ENCODE measurements at regions not wholly inside any gene's neighbourhood (a gene's known extent, or its start where the extent isn't known, plus 50 kb on each side); places are given as distances from the start of the nearest gene placed in this dataset.

DNA sequence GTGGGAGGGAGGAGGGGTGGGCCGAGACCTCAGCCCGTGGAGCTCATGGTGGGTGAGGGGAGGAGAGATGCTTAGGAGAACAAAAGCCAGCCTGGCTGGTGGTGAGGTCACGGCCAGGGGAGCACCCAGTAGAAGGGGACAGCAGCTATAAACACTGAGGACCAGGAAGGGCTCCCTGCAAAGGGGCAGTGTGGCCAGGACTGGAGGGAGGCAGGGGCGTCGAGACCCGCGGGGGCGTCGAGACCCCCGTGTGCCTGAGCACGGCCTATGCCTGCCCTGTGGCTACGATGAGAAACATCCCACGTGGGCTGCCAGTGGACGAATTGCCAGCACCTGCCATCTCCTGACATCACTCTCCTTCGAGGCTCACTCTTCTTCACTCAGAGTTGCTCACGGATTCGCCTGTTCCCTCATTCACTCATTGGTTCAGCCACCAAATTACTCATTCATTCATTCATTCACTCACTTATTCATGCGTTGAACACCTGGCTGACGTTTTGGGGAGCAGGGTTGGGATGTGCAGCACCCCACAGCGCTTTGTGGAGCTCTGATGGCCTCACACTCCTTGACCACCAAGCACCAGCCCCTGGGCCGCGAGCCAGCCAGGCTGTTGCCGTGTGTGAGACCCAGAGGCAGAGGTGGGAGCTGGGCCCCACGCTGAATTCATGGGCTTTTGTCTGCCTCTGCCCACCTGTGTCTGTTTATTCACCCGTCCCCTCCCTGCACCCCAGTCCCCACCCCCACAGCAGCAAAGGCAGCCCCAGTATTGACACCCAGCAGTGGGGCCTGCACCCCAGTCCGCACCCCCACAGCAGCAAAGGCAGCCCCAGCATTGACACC lies 61.2 kb upstream of the BHLHE23 start:
- DNase-seq, result no peak

DNA sequence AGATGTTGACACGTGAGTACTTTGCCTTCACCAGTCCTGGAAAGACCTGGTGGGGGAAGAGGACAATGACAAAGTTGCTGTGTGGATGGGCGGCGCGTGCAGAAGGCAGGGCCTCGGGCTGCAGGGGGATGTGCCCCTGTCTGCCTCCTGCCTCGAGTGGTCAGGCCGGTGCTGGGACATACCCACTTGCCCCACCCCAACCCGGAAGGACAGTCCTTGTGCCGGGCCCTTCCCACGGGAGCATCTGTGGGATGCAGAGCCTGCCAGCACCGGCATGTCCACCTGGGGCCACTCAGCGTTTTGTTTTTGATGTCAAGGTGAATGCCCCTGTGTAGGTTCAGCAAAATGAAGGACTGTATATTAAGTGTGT lies 60.5 kb upstream of the BHLHE23 start:
- no peak for DNase-seq

DNA sequence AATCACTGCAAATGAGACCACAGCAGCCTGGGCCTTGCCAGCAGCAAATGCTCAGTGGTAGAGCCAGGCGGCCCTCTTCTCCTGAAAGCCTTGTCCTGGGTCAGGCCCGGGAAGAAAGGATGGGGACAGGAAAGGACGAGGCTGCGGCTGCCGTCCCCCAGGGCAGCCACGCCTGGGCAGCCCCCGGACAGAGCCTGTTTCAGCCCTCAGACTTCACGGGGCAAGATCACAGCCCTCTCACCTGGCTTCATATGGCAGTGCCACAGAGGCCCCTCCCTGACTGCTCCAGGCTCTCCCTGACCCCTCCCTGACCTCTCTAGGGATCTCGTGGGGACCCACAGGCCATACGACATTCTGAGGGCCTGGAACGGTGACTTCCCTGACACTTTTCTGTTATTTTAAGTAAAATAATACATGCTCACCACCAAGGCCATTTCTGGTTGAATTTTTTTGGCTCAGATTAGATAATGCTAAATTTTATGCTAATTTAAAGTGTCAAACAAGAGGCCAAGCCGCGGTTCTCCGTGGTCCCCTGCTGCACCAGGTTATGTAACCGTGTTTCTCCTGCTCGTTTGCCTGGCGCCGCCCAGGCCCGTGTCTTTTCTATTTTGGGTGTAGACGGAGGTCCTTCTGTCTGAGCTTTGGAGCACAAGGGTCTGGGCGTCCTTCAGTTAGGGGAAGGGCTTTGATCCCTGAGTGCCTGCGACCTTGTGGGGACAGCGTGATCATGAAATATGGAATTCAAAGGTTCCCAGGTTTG lies 59.9 kb upstream of the BHLHE23 start:
- DNase-seq, result no peak

DNA sequence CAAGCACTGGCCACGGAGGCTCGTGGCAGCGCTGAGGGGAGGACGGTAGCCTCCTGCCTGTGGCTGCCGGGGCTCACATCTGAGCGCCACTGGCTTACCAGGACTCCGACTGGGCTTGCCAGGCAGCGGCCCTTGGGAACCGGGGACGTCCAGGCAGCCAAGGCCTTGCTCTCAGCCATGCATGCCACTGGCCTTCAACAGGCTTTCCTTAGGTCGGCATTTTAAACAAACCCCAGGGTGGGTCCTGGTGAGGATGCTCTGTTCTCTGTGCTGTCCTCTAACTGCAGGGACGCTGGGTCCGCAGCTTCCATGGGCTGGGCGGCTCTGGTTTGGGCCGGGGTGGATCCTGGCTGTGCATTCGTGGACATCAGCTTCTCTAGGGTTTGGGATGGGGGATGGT lies 59.1 kb upstream of the BHLHE23 start:
- DNase-seq, result no peak

DNA sequence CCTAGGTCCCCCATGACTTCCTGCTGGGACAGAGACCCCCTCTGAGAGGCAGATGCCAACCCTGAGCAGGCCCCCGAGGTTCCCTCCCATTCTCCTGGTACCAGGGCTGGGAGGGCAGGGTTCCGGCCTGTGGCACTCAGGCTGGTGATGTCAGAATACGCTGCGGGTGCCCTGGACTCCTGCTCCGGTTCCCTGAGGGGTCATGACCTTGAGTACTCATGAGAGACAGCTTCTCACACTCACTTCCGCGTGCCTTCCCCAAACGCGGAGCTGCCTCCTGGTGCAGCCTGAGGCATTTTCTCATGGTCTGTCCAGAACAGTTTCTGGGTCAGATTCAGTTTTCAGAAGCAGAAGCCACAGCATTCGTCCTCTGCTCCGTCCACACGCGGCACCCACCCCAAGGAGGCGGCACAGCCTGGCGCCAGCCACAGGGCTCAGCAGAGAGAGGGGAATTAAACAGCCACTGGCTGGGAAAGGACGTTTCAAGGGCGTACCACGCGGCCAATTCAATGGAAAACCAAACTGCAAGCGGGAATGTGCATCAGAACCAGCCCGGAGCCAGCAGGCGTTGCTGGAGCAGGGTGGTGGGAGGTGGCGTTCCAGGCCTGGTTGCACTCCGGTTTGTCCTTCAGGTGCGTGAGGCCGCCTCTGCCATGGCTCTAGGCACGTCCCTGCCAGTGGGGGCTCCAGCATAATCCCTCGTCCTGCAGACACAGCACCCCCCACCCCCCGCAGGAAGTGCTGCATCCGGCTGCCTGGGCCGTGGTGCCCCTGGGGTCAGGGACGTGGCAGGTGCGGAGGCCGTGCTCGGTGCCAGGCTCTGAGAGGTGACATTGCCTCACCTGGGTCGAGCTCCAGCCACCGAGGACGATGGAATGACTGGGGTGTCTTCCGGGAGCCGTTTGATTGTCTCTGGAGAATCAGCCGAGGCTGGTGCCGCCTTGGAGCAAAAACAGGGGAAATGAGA lies 58.3 kb upstream of the BHLHE23 start:
- no peak for DNase-seq

DNA sequence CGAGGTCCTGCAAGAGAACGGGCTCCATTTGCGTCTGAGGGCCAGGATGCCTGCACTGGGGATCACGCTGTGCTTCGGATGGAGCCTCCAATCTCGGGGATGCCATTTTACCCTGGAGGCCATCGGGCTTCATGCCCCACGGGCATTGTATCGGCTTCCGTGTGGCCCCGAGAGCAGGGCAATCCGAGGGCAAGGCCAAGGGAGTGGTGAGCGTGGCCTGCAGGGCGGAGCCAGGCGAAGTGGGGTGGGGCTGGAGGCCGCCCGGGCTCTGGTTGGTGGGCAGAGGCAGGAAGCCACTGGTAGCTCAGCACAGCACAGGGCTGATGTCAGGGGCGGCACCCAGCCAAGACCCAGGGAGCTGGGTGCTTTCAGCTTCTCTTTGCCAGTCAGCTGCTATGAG lies 57.5 kb upstream of the BHLHE23 start:
- DNase-seq, result no peak

DNA sequence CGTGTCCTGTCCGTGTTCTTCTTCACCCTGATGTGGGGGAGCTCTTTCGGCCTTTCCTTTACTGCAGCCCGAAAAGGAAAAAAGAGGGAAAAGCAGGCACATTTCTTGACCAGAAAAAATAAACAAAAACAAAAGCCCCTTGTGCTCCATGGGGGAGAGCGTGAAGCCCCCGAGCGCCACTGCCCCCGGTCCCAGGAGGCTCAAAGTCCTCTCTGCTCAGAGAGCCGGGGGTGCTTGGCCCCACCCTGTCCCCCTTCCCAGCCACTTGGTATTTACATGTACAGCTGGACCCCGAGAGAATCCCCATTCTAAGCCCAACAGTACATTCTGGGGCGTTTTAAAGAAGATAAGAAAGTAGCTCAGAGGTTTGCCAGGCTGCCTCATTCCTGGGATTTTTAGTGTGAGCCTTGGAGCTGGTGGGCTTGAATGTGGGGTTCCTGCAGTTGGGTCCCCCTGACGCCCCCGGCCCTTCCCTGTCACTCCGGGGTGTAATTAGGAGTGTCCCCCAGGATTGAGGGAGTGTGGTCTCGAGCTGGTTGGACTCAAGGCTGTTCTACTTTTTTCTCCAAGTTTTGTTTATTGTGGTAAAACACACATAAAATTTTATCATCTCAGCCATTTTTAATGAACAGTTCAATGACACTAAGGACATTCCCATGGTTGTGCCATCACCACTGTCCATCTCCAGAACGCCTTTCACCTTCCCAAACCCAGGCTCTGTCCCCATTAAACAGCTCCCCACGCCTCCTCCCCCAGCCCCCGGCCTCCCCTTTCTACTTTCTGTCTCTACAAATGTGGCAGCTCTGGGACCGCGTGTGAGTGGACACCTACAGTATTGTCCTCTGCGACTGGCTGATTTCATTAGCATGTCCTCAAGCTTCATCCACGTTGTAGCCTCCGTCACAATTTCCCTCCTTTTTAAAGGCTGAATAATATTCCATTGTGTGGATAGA lies 55.7 kb upstream of the BHLHE23 start:
- DNase-seq, result no peak

DNA sequence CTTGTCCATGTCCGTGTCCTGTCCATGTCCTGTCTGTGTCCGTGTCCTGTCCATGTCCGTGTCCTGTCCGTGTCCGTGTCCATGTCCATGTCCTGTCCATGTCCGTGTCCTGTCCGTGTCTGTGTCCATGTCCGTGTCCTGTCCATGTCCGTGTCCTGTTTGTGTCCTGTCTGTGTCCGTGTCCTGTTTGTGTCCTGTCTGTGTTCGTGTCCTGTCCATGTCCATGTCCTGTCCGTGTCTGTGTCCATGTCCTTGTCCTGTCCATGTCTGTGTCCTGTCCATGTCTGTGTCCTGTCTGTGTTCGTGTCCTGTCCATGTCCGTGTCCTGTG lies 55.0 kb upstream of the BHLHE23 start:
- DNase-seq, result no peak

DNA sequence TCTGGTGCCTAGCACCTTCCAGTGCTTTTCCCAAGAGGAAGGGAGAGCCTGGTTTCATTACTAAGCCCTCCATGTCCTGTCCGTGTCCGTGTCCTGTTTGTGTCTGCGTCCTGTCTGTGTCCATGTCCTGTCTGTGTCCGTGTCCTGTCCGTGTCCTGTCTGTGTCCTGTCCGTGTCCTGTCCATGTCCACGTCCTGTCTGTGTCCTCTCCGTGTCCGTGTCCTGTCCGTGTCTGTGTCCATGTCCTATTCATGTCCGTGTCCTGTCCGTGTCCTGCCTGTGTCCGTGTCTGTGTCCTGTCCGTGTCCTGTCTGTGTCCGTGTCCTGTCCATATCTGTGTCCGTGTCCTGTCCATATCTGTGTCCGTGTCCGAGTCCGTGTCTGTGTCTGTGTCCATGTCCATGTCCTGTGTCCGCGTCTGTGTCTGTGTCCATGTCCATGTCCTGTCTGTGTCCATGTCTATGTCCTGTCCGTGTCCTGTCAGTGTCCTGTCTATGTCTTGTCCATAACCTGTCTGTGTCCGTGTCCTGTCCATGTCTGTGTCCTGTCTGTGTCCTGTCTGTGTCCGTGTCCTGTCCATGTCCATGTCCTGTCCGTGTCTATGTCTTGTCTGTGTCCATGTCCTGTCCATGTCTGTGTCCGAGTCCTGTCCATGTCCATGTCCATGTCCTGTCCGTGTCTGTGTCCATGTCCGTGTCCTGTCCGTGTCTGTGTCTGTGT lies 54.4 kb upstream of the BHLHE23 start:
- DNase-seq, result no peak

DNA sequence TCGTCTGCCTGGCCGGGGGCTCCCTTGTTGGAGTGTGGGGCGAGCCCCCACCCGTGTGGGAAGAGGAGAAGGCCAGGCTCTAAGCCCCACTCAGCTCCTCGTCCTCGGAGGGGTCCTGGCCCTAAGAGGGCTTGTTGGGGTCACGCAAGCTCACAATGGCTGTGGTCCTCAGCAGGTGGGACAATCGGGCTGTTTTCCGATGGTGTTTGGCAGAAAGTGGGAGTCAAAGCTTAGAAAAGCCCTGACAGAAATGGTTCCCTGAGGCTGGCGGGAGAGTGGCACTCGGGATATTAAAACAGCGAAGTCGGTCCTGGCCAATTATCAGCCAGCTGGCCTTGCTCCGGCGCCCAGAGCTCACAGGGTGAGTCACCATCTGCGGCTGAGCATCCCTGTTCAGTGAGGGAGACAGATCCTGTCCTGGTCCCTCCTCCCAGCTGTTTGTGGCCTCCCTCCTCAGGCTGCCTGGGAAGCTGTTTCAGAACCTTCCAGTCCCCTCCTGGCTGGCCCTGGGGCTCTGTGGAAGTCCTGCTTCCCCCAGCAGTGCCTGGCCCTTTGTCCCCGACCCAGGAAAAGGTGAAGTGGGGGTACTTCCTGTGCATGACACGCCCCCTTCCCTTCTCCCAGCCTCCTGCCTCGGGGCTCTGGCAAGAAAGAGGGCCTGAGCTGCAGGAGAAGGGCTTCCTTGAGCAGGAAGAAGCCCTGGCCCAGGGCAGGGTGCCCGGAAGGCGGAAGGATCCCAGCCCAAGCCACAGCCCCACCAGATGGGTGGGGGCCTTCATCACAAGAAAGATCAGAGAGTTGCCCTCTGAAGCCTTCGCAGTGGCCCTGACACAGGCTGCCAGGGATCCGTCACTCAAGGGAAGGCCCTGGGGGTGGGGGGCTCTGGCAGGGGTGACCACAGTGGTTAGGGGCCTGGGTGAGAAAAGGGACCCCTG lies 53.6 kb upstream of the BHLHE23 start:
- DNase-seq, result peak; percentile 7

DNA sequence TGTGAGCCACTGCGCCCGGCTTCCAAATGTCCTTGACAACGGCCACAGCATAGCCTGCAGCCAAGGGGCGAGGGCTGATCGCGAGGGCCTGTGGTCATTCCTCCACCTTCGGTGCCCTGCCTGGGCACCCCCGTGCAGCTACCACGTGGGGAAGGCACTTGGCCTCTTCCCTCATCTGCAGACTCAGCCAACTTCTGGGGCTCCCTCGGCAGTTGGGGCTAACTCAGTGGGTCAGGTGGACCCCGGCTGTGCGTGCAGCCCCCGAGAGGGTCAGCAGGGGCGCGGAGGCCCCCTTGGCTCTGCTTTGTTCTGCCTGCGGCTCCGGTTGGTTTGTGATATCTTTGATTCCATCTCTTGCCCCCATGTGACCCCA lies 52.9 kb upstream of the BHLHE23 start:
- peak; percentile 7 for DNase-seq

DNA sequence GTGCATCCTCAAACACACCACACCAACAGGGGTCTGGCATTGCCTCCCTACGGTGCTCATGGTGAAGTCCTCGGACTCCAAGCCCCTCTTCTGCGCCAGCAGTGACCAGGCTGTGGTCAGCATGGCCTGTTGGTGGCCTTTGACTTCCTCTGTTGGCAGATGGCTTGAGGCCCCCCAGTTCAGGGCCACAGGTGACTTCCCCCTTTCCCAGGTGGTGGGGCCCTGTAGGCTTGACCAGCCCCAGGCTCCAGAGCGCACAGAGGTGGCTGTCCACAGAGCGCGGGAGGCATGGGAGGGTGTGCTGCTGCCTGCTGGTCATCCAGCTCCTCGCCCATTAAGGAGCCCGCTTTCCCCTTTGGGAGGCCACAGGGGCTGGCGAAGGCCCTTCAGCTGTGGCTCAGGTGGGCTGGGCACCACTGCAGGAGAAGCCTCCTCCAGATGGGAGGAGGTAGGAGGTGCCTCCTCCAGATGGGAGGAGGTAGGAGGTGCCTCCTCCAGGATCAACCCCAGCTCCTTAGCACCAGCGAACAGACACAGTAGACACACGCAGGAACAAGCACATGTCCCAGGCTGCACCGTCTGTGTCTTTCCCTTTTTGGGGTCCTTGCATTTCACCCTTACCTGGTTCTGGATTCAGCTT lies 52.1 kb upstream of the BHLHE23 start:
- peak; percentile 12 for DNase-seq

DNA sequence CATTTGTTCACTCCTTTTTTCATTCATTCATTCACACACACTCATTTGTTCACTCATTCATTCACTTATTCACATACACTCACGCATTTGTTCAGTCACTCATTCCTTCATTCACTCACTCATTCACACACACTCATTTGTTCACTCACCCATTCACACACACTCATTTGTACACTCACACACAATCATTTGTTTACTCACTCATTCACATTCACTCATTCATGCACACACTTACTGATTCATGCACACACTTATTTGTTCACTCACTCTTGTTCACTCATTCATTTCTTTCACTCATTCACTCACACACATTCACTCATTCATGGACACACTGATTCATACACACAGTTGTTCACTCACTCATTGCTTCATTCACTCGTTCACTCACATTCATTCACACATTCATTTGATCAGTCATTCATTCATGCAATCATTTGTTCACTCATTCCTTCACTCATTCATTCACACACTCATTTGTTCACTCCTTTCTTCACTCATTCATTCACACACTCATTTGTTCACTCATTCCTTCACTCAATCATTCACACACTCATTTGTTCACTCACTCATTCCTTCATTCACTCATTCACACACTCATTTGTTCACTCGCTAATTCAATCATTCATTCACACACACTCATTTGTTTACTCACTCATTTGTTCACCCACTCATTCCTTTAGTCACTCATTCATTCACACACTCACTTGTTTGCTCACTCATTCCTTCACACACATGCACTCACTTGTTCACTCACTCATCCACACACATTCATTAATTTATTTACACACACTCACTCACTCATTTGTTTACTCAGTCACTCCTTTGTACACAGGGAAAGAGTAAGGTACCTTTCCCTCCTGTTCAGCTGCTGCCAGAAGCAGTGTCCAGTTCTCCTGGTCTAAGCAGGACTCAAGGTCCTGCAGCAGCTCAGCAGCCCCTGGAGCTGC lies 50.7 kb upstream of the BHLHE23 start:
- DNase-seq, result no peak

DNA sequence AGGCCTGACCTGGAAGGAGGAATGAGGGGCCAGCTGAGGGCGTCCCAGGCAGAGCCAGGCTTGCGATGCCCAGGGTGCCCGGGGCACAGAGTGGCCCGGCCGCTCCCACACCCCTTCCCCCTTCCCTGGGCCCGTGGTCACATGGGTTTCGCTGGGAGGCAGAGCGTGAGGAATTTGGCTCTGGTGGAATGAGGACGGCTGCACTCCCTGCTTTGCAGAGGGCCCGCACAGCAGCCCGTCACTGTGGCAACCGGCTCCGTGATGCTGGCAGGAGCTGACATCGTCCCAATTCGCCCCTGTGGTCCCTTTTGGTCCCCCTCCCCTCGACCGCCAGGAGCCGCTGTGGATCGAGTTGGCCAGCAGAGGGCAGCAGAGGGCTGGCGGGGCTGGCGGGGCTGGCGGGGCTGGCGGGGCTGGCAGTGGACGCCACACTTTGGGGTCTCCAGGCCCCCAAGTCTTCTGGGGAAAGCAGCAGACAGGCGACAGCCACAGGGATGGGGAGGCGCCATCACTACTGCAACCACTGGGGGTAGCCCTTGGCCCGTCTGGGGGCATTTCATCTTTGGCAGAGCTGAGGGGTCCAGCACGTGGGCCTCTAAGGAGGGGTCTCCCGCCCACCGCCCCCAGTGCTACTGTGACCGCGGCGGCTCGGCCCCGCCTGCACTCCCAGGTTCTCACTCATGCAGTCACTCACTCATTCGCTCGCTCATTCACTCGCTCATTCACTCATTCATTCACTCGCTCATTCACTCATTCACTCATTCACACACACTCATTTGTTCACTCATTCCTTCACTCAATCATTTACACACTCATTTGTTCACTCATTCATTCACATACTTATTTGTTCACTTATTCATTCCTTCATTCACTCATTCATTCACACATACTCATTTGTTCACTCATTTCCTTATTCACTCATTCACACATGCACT lies 49.7 kb upstream of the BHLHE23 start:
- DNase-seq, result peak; percentile 44

All from activated T-cell treated with anti-CD3 and anti-CD28 coated beads, Interleukin-2, amount 50 U/mL, for 1 hour (primary cell).